Heart right ventricle (tissue), 16 donors: ENCODE measurements at regions not wholly inside any gene's neighbourhood (a gene's known extent, or its start where the extent isn't known, plus 50 kb on each side); places are given as distances from the start of the nearest gene placed in this dataset.

Experiments used
- ATAC-seq, 8 donors: fragments of 200-7000 bp; cut with Tn5 transposase; one replicate each; pipeline ENCODE4 v1.9.1; 2020; ENCODE audit warnings: mild to moderate bottlenecking in 8 of 8, moderate library complexity in 8 of 8, moderate number of reproducible peaks in 1 of 8
- DNase-seq, 2 donors: peaks; one replicate each; pipeline ENCODE4 v3.0.0-alpha.2; 2020
- H3K27ac ChIP-seq, 10 donors: fragments of 200-600 bp; sonication (generic) in 2 of 10; one replicate each; pipeline versions ENCODE4 v1.5.0 to v1.8.0; 2020 to 2022; ENCODE audit warnings: mild to moderate bottlenecking in 3 of 10
- H3K27me3 ChIP-seq, 7 donors: fragments of 200-600 bp; one replicate each; pipeline ENCODE4 v1.8.0; 2021 to 2022; ENCODE audit warnings: mild to moderate bottlenecking in 2 of 7
- H3K36me3 ChIP-seq, 9 donors: fragments of 200-600 bp; sonication (generic) in 1 of 9; one replicate each; pipeline versions ENCODE4 v1.5.0 to v1.8.0; 2020 to 2022; ENCODE audit warnings: mild to moderate bottlenecking in 2 of 9
- H3K4me1 ChIP-seq, 9 donors: fragments of 200-600 bp; sonication (generic) in 1 of 9; one replicate each; pipeline versions ENCODE4 v1.5.0 to v1.8.0; 2020 to 2022; ENCODE audit warnings: mild to moderate bottlenecking in 4 of 9
- H3K4me3 ChIP-seq, 10 donors: fragments of 200-600 bp; sonication (generic) in 2 of 10; one replicate each; pipeline versions ENCODE4 v1.5.0 to v1.8.0; 2020 to 2022; ENCODE audit warnings: mild to moderate bottlenecking in 7 of 10, moderate library complexity in 2 of 10
- H3K9me3 ChIP-seq, 11 donors: fragments of 200-600 bp in 10 of 11; sonication (generic) in 2 of 11; one replicate each; pipeline versions ENCODE4 v1.5.0 to v1.8.0; 2013 to 2022; ENCODE audit warnings: mild to moderate bottlenecking in 2 of 11, control low read depth in 1 of 11, moderate library complexity in 1 of 11
- CTCF ChIP-seq, 9 donors: fragments of 200-600 bp; sonication (generic) in 2 of 9; IDR thresholded peaks; one replicate each; pipeline versions ENCODE4 v1.5.0 to v1.8.0; 2021 to 2022; ENCODE audit warnings: antibody characterized with exemption in 9 of 9, mild to moderate bottlenecking in 5 of 9, moderate library complexity in 1 of 9
- WGBS, 2 donors: extraction: QIAGEN DNeasy Blood & Tissue Kit; methylation state at CpG; one replicate each; pipeline ENCODE4 v1.1.7; 2013; ENCODE audit warnings: inconsistent platforms in 1 of 2; 5-methylcytosine and 5-hydroxymethylcytosine counted together
- intact Hi-C, 10 donors: fragments of 100-400 bp; cut with DNase I; formaldehyde crosslinking; loops; one replicate each; pipeline versions ENCODE4 v1.11.1 to v1.14.2; 2022
- donor health status: Arrhythmogenic right ventricular cardiomyopathy.
- donor health status: ischemic (EF 13 %, LVEDD 7.1; RV severe dilation, severe dysfunction).
- donor health status: healthy with polysubstance abuse.
- donor health status: DM: no; HTN: yes; CAD: no.
- donor health status: DM: no; HTN: no; CAD: no.
- donor health status: ischemic (EF 25% LVEDD 6.9; RV normal size, moderate dysfunction).
- donor health status: ischemic (EF 25% LVEDD 5.7; RV mildly dilated, moderate dysfunction).
- donor health status: healthy.
- donor health status: DM: yes; HTN: yes; CAD: no.
- donor health status: Ischemic cardiomyopathy.
- donor health status: ischemic (EF 35%, LVEDD 5.7; RV mildly dilated, moderate dysfunction).
- donor health status: nonischemic (EF 11% LVEDD 7.7; RV severe dilation, severe dysfunction).
- donor health status: DM: yes; HTN: yes; CAD: no.
- donor health status: PGD.
- donor health status: ischemic (EF 29% LVEDD 5.4; RV normal size, mild dysfunction).
- donor health status: nonischemic (EF 23%, LVEDD 6.1; RV moderate dilation, normal function).

GRCh38 chr16:17944345-17944744, 392.2 kb downstream of the NPIPA8 start:
- WGBS, 2 donors, result 83 to 87% methylated on average over 2 of the region's 2 CpGs
- Histone ChIP-seq H3K4me3 (no peak overlapping the region), H3K4me1 (no peaks in the 10 kb centered on the region), H3K9me3 (no peaks in the 10 kb centered on the region), H3K27me3 (peaks cover 0 to 50% (median 4%) of the 10 kb centered on the region in 7 donors), H3K36me3 (no peaks in the 10 kb centered on the region), H3K27ac (no peak overlapping the region)
- TF ChIP-seq CTCF (IDR thresholded peaks at IDR 0.05), result no peak
- intact Hi-C loops, result no loop called here
- DNase-seq (no peak), ATAC-seq (no peak)

- Histone ChIP-seq H3K27ac (no peak overlapping the region), H3K36me3 (no peaks in the 10 kb centered on the region), H3K4me3 (no peak overlapping the region), H3K27me3 (peaks cover 0 to 28% (median 4%) of the 10 kb centered on the region in 7 donors), H3K9me3 (no peaks in the 10 kb centered on the region), H3K4me1 (no peaks in the 10 kb centered on the region)
- intact Hi-C loops, result no loop called here
- WGBS, 2 donors, result 90 to 92% methylated on average over 12 of the region's 12 CpGs
- DNase-seq (no peak), ATAC-seq (no peak)
- TF ChIP-seq CTCF (IDR thresholded peaks at IDR 0.05), result no peak
These were observed 394.5 kb downstream of the NPIPA8 start for GRCh38 chr16:17942067-17942466.

- intact Hi-C loops, result no loop called here
- TF ChIP-seq CTCF (IDR thresholded peaks at IDR 0.05), result no peak
- Histone ChIP-seq H3K27ac (no peak overlapping the region), H3K4me3 (no peak overlapping the region), H3K4me1 (no peaks in the 10 kb centered on the region), H3K9me3 (no peaks in the 10 kb centered on the region), H3K27me3 (peaks cover 0 to 17% (median 3%) of the 10 kb centered on the region in 7 donors), H3K36me3 (no peaks in the 10 kb centered on the region)
- DNase-seq (no peak), ATAC-seq (no peak)
- WGBS, 2 donors, result 64 to 67% methylated on average over 8 of the region's 8 CpGs
These were observed 395.8 kb downstream of the NPIPA8 start for GRCh38 chr16:17940584-17941364.

- TF ChIP-seq CTCF (IDR thresholded peaks at IDR 0.05), result no peak
- no peak for DNase-seq
- intact Hi-C loops, result no loop called here
- H3K36me3 ChIP-seq, result no peaks in the 10 kb centered on the region
- no peaks in the 10 kb centered on the region for H3K4me1 ChIP-seq
- no peak for ATAC-seq
- 70 to 73% methylated on average over 4 of the region's 4 CpGs for WGBS, 2 donors
- no peak overlapping the region for H3K27ac ChIP-seq
- H3K4me3 ChIP-seq, result no peak overlapping the region
- H3K9me3 ChIP-seq, result no peaks in the 10 kb centered on the region
- peaks cover 0 to 8% (median 3%) of the 10 kb centered on the region in 7 donors for H3K27me3 ChIP-seq
These were observed 396.8 kb downstream of the NPIPA8 start for GRCh38 chr16:17939723-17940122.
